ENCODE measurements at regions not wholly inside any gene's neighbourhood (a gene's known extent, or its start where the extent isn't known, plus 50 kb on each side); places are given as distances from the start of the nearest gene placed in this dataset.

GRCh38 chr20:21981597-21982344 is 276.3 kb downstream of the PAX1 start (continued):
- no peak for TF ChIP-seq ZNF142 (CRISPR knock-in tag; IDR thresholded peaks at IDR 0.05)
- no peak for TF ChIP-seq ZMYM2 (CRISPR knock-in tag; IDR thresholded peaks at IDR 0.05)
- peak; percentile 74 for TF ChIP-seq ARID5B (CRISPR knock-in tag; IDR thresholded peaks at IDR 0.05)
- TF ChIP-seq PBX3 (CRISPR knock-in tag; IDR thresholded peaks at IDR 0.05; ENCODE audit: borderline replicate concordance), result no peak
- no peak for TF ChIP-seq MLLT10 (CRISPR knock-in tag; IDR thresholded peaks at IDR 0.05)
- TF ChIP-seq ZNF275 (CRISPR knock-in tag; IDR thresholded peaks at IDR 0.05; ENCODE audit: borderline replicate concordance), result no peak
- no peak for TF ChIP-seq ZBTB4 (CRISPR knock-in tag; IDR thresholded peaks at IDR 0.05; ENCODE audit: borderline replicate concordance)
- no peak for TF ChIP-seq ZNF562 (CRISPR knock-in tag; IDR thresholded peaks at IDR 0.05; ENCODE audit: borderline replicate concordance)
- TF ChIP-seq HHEX (CRISPR knock-in tag; IDR thresholded peaks at IDR 0.05), result no peak
- TF ChIP-seq FOXK2 (IDR thresholded peaks at IDR 0.05), result no peak
- no peak for TF ChIP-seq POLR2A (IDR thresholded peaks at IDR 0.05; ENCODE audit: insufficient read depth in 1 of 2, low read depth in 2 of 2, low read length in 2 of 2)
- TF ChIP-seq PBX2 (CRISPR knock-in tag; IDR thresholded peaks at IDR 0.05), result no peak
- TF ChIP-seq ZFP1 (CRISPR knock-in tag; IDR thresholded peaks at IDR 0.05), result no peak

All from HepG2 (cell line).